GM23338 (cell line): ENCODE measurements at regions not wholly inside any gene's neighbourhood (a gene's known extent, or its start where the extent isn't known, plus 50 kb on each side); places are given as distances from the start of the nearest gene placed in this dataset.

Experiments used
- ATAC-seq: fragments of 200-7000 bp; cut with Tn5 transposase; 3 replicates; pipeline ENCODE4 v1.9.1; 2020
- DNase-seq: peaks from one replicate; pipeline ENCODE4 v3.0.0-alpha.2; 2015; ENCODE audit warnings: low spot score
- H2AFZ ChIP-seq: fragments of 200-600 bp; sonication (generic); 2 replicates; pipeline ENCODE4 v1.8.0; 2016; ENCODE audit warnings: antibody characterized with exemption, mild to moderate bottlenecking, moderate library complexity
- H3F3A ChIP-seq: fragments of 200-600 bp; sonication (generic); replicated peaks from 2 replicates; pipeline ENCODE4 v1.8.0; 2017; ENCODE audit warnings: antibody characterized with exemption, mixed run types, low read depth
- H3K27ac ChIP-seq: fragments of 200-600 bp; sonication (generic); 2 replicates; pipeline ENCODE4 v1.6.1; 2016; ENCODE audit warnings: low read depth
- H3K27me3 ChIP-seq: fragments of 200-600 bp; sonication (generic); 2 replicates; pipeline ENCODE4 v1.8.0; 2016; ENCODE audit warnings: mild to moderate bottlenecking, mixed run types, moderate library complexity; ENCODE audit not compliant: insufficient read depth
- H3K36me3 ChIP-seq: fragments of 200-600 bp; sonication (generic); 2 replicates; pipeline ENCODE4 v1.8.0; 2016; ENCODE audit warnings: mild to moderate bottlenecking; ENCODE audit not compliant: insufficient read depth
- H3K4me1 ChIP-seq: fragments of 200-600 bp; sonication (generic); 2 replicates; pipeline ENCODE4 v1.8.0; 2016; ENCODE audit warnings: mild to moderate bottlenecking, moderate library complexity; ENCODE audit not compliant: insufficient read depth
- H3K4me2 ChIP-seq: fragments of 200-600 bp; sonication (generic); 2 replicates; pipeline ENCODE4 v1.7.1; 2017; ENCODE audit warnings: mixed run types
- H3K4me3 ChIP-seq: fragments of 200-600 bp; sonication (generic); 2 replicates; pipeline ENCODE4 v1.6.1; 2016; ENCODE audit warnings: mixed run types
- H3K79me2 ChIP-seq: fragments of 200-600 bp; sonication (generic); replicated peaks from 2 replicates; pipeline ENCODE4 v1.8.0; 2017; ENCODE audit warnings: mild to moderate bottlenecking; ENCODE audit not compliant: insufficient read depth
- H3K9me2 ChIP-seq: fragments of 200-600 bp; sonication (generic); 2 replicates; pipeline ENCODE4 v1.8.0; 2017; ENCODE audit not compliant: insufficient read depth
- H4K20me1 ChIP-seq: fragments of 200-600 bp; sonication (generic); replicated peaks from 2 replicates; pipeline ENCODE4 v1.8.0; 2017; ENCODE audit warnings: mild to moderate bottlenecking; ENCODE audit not compliant: insufficient read depth
- H3K27ac Mint-ChIP-seq: 2 replicates; pipeline ENCODE4 v1.8.0; 2020; ENCODE audit warnings: inconsistent platforms, mild to moderate bottlenecking, moderate library complexity, mixed read lengths
- H3K27me3 Mint-ChIP-seq: 3 replicates; pipeline ENCODE4 v1.8.0; 2022; ENCODE audit warnings: low read depth, mild to moderate bottlenecking, moderate library complexity, mixed read lengths, inconsistent platforms; ENCODE audit not compliant: insufficient read depth, poor library complexity
- H3K36me3 Mint-ChIP-seq: 3 replicates; pipeline ENCODE4 v1.8.0; 2021; ENCODE audit warnings: low read depth, mild to moderate bottlenecking, inconsistent platforms, moderate library complexity, mixed read lengths
- H3K4me1 Mint-ChIP-seq: 3 replicates; pipeline ENCODE4 v1.8.0; 2020; ENCODE audit warnings: mild to moderate bottlenecking, inconsistent platforms, mixed read lengths
- H3K4me3 Mint-ChIP-seq: 3 replicates; pipeline ENCODE4 v1.8.0; 2021; ENCODE audit warnings: moderate library complexity, mild to moderate bottlenecking, inconsistent platforms, mixed read lengths
- H3K9me3 Mint-ChIP-seq: 3 replicates; pipeline ENCODE4 v1.8.0; 2020; ENCODE audit warnings: moderate library complexity, mild to moderate bottlenecking, inconsistent platforms, mixed read lengths
- CREB1 ChIP-seq: fragments of 250-450 bp; sonication (Bioruptor Pico); IDR thresholded peaks from 2 replicates; pipeline ENCODE4 v1.5.0; 2020; ENCODE audit warnings: low read depth, mild to moderate bottlenecking, moderate library complexity
- CTCF ChIP-seq, 2 experiments: fragments of 200-600 bp in 1 of 2; sonication (generic) in 1 of 2; conservative IDR thresholded peaks; 2 replicates each; pipeline versions ENCODE4 v1.5.1 to v1.6.1; 2016 to 2017; ENCODE audit warnings: antibody characterized with exemption in 2 of 2, low read depth in 2 of 2, mild to moderate bottlenecking in 2 of 2, moderate library complexity in 1 of 2
- ETS1 ChIP-seq: IDR thresholded peaks from 2 replicates; pipeline ENCODE4 v1.6.1; 2016; ENCODE audit warnings: antibody characterized with exemption
- EZH2 ChIP-seq: fragments of 200-600 bp; sonication (generic); IDR thresholded peaks from one replicate; pipeline ENCODE4 v1.8.0; 2017; ENCODE audit warnings: antibody characterized with exemption, mild to moderate bottlenecking, low read depth; ENCODE audit not compliant: unreplicated experiment
- EZH2phosphoT487 ChIP-seq: fragments of 200-600 bp; sonication (generic); IDR thresholded peaks from one replicate; pipeline ENCODE4 v1.8.1; 2018; ENCODE audit warnings: antibody characterized with exemption; ENCODE audit not compliant: unreplicated experiment
- JUNB ChIP-seq: IDR thresholded peaks from one replicate; pipeline ENCODE4 v1.6.1; 2016; ENCODE audit warnings: antibody characterized with exemption; ENCODE audit not compliant: unreplicated experiment
- NANOG ChIP-seq: IDR thresholded peaks from 2 replicates; pipeline ENCODE4 v1.6.1; 2016; ENCODE audit warnings: antibody characterized with exemption, borderline replicate concordance
- POLR2AphosphoS5 ChIP-seq: IDR thresholded peaks from 2 replicates; pipeline ENCODE4 v1.6.1; 2016; ENCODE audit warnings: antibody characterized with exemption, low read depth
- REST ChIP-seq: IDR thresholded peaks from one replicate; pipeline ENCODE4 v1.6.1; 2018; ENCODE audit warnings: antibody characterized with exemption; ENCODE audit not compliant: unreplicated experiment
- STAT1 ChIP-seq: IDR thresholded peaks from one replicate; pipeline ENCODE4 v1.6.1; 2016; ENCODE audit warnings: antibody characterized with exemption; ENCODE audit not compliant: unreplicated experiment
- ZNF114 ChIP-seq: fragments of 250-450 bp; sonication (Bioruptor Pico); IDR thresholded peaks from 2 replicates; pipeline ENCODE4 v1.5.0; 2020; ENCODE audit warnings: mild to moderate bottlenecking, moderate library complexity
- ZNF331 ChIP-seq: fragments of 250-450 bp; sonication (Bioruptor Pico); IDR thresholded peaks from 2 replicates; pipeline ENCODE4 v1.5.0; 2020; ENCODE audit warnings: low read depth, mild to moderate bottlenecking, moderate library complexity
- ZNF462 ChIP-seq: fragments of 250-450 bp; sonication (Bioruptor Pico); IDR thresholded peaks from 2 replicates; pipeline ENCODE4 v1.5.0; 2020; ENCODE audit warnings: mild to moderate bottlenecking, moderate library complexity

GRCh38 chr4:36852856-36853255 lies 391.7 kb upstream of the NWD2 start:
- ATAC-seq (no peak), DNase-seq (no peak)
- TF ChIP-seq NANOG (no peak), ZNF331 (CRISPR knock-in tag) (no peak), REST (no peak), POLR2AphosphoS5 (no peak), STAT1 (no peak), ETS1 (no peak), CREB1 (CRISPR knock-in tag) (no peak), EZH2phosphoT487 (no peak), JUNB (no peak), CTCF (conservative IDR thresholded peaks at IDR 0.05; ENCODE audit: low read depth in 2 of 2) (no peak), ZNF114 (CRISPR knock-in tag) (no peak), ZNF462 (no peak), EZH2 (no peak)
- no peaks in the 10 kb centered on the region for H3K27me3 ChIP-seq
- Mint-ChIP-seq H3K9me3 (no peaks in the 10 kb centered on the region), H3K27ac (no peak overlapping the region), H3K4me3 (no peak overlapping the region), H3K27me3 (peaks cover 3% of the 10 kb centered on the region), H3K36me3 (no peaks in the 10 kb centered on the region), H3K4me1 (no peaks in the 10 kb centered on the region)
- no peak overlapping the region for H3K27ac ChIP-seq
- no peaks in the 10 kb centered on the region for H3K36me3 ChIP-seq
- no peaks in the 10 kb centered on the region for H3F3A ChIP-seq
- H3K79me2 ChIP-seq, result no peaks in the 10 kb centered on the region
- no peak overlapping the region for H3K4me3 ChIP-seq
- no peaks in the 10 kb centered on the region for H4K20me1 ChIP-seq
- H3K9me2 ChIP-seq, result no peaks in the 10 kb centered on the region
- H3K4me2 ChIP-seq, result no peak overlapping the region
- H3K4me1 ChIP-seq, result no peaks in the 10 kb centered on the region
- H2AFZ ChIP-seq, result no peak overlapping the region
